ENCODE measurements at regions not wholly inside any gene's neighbourhood (a gene's known extent, or its start where the extent isn't known, plus 50 kb on each side); places are given as distances from the start of the nearest gene placed in this dataset.

GRCh38 chr9:23162789-23163188 is 663.3 kb downstream of the ELAVL2 start:
- DNase-seq (ENCODE audit: low read depth in 2 of 2), result no peak

GRCh38 chr9:23171479-23171878 is 654.6 kb downstream of the ELAVL2 start:
- no peak for DNase-seq (ENCODE audit: low read depth in 2 of 2)

GRCh38 chr9:23172206-23172605 is 653.8 kb downstream of the ELAVL2 start:
- no peak for DNase-seq (ENCODE audit: low read depth in 2 of 2)

GRCh38 chr9:23172979-23173637 is 652.9 kb downstream of the ELAVL2 start:
- DNase-seq (ENCODE audit: low read depth in 2 of 2), result no peak

- no peak for DNase-seq (ENCODE audit: low read depth in 2 of 2)
Measured at GRCh38 chr9:23194281-23194680, 631.8 kb downstream of the ELAVL2 start.

- no peak for DNase-seq (ENCODE audit: low read depth in 2 of 2)
Measured at GRCh38 chr9:23215688-23216087, 610.4 kb downstream of the ELAVL2 start.

- DNase-seq (ENCODE audit: low read depth in 2 of 2), result no peak
Measured at GRCh38 chr9:23219471-23219870, 606.6 kb downstream of the ELAVL2 start.

- no peak for DNase-seq (ENCODE audit: low read depth in 2 of 2)
Measured at GRCh38 chr9:23220171-23220570, 605.9 kb downstream of the ELAVL2 start.

- no peak for DNase-seq (ENCODE audit: low read depth in 2 of 2)
Measured at GRCh38 chr9:23220957-23221356, 605.1 kb downstream of the ELAVL2 start.

- DNase-seq (ENCODE audit: low read depth in 2 of 2), result no peak
Measured at GRCh38 chr9:23229890-23230317, 596.1 kb downstream of the ELAVL2 start.

- DNase-seq (ENCODE audit: low read depth in 2 of 2), result no peak
Measured at GRCh38 chr9:23232831-23233230, 593.2 kb downstream of the ELAVL2 start.

GRCh38 chr9:23243523-23243922 is 582.5 kb downstream of the ELAVL2 start:
- no peak for DNase-seq (ENCODE audit: low read depth in 2 of 2)

- DNase-seq (ENCODE audit: low read depth in 2 of 2), result no peak
Measured at GRCh38 chr9:23245067-23245466, 581.0 kb downstream of the ELAVL2 start.

- DNase-seq (ENCODE audit: low read depth in 2 of 2), result no peak
Measured at GRCh38 chr9:23254404-23255184, 571.4 kb downstream of the ELAVL2 start.

GRCh38 chr9:23255346-23255745 is 570.7 kb downstream of the ELAVL2 start:
- no peak for DNase-seq (ENCODE audit: low read depth in 2 of 2)

GRCh38 chr9:23258569-23258968 is 567.5 kb downstream of the ELAVL2 start:
- no peak for DNase-seq (ENCODE audit: low read depth in 2 of 2)

GRCh38 chr9:23278561-23278960 is 547.5 kb downstream of the ELAVL2 start:
- DNase-seq (ENCODE audit: low read depth in 2 of 2), result no peak

- DNase-seq (ENCODE audit: low read depth in 2 of 2), result no peak
Measured at GRCh38 chr9:23287390-23287789, 538.6 kb downstream of the ELAVL2 start.

- no peak for DNase-seq (ENCODE audit: low read depth in 2 of 2)
Measured at GRCh38 chr9:23288545-23288944, 537.5 kb downstream of the ELAVL2 start.

GRCh38 chr9:23290973-23291372 is 535.1 kb downstream of the ELAVL2 start:
- DNase-seq (ENCODE audit: low read depth in 2 of 2), result no peak

- no peak for DNase-seq (ENCODE audit: low read depth in 2 of 2)
Measured at GRCh38 chr9:23302281-23302680, 523.8 kb downstream of the ELAVL2 start.

- no peak for DNase-seq (ENCODE audit: low read depth in 2 of 2)
Measured at GRCh38 chr9:23306731-23307130, 519.3 kb downstream of the ELAVL2 start.
